ENCODE measurements at regions not wholly inside any gene's neighbourhood (a gene's known extent, or its start where the extent isn't known, plus 50 kb on each side); places are given as distances from the start of the nearest gene placed in this dataset.
"Not testable (repeated sequence)": the region's sequence is repeated elsewhere in the genome, so short reads cannot be mapped to it uniquely, and the experiment has no call there.

GRCh38 chr17:20877384-20877783 is 165.4 kb downstream of the USP22 start:
- not testable (repeated sequence) for FAIRE-seq; DNase-seq (ENCODE audit: insufficient read length, low spot score)

- FAIRE-seq: no peak
- no peak for DNase-seq (ENCODE audit: insufficient read length, low spot score)
These were observed 152.5 kb downstream of the USP22 start for GRCh38 chr17:20890338-20890737.

GRCh38 chr17:20895426-20895825 is 147.4 kb downstream of the USP22 start:
- FAIRE-seq; DNase-seq (ENCODE audit: insufficient read length, low spot score): not testable (repeated sequence)

GRCh38 chr17:20896153-20896649 is 146.6 kb downstream of the USP22 start:
- FAIRE-seq: no peak

GRCh38 chr17:20898726-20899125 is 144.1 kb downstream of the USP22 start:
- not testable (repeated sequence) for FAIRE-seq; DNase-seq (ENCODE audit: insufficient read length, low spot score)

More at GRCh38 chr17:20896153-20896649, 146.6 kb downstream of the USP22 start:
- peak; percentile 78 for DNase-seq (ENCODE audit: insufficient read length, low spot score)

GRCh38 chr17:20902496-20902895 is 140.3 kb downstream of the USP22 start:
- not testable (repeated sequence) for DNase-seq (ENCODE audit: insufficient read length, low spot score); FAIRE-seq

- FAIRE-seq; DNase-seq (ENCODE audit: insufficient read length, low spot score): not testable (repeated sequence)
These were observed 139.3 kb downstream of the USP22 start for GRCh38 chr17:20903549-20903948.

- peak; percentile 51 for DNase-seq (ENCODE audit: insufficient read length, low spot score)
- no peak for FAIRE-seq
These were observed 134.2 kb downstream of the USP22 start for GRCh38 chr17:20908313-20909267.

- DNase-seq (ENCODE audit: insufficient read length, low spot score) (no peak), FAIRE-seq (no peak)
These were observed 128.2 kb downstream of the USP22 start for GRCh38 chr17:20914658-20915057.

GRCh38 chr17:20916383-20916782 is 126.4 kb downstream of the USP22 start:
- FAIRE-seq: no peak
- DNase-seq (ENCODE audit: insufficient read length, low spot score): no peak

GRCh38 chr17:20917610-20918306 is 125.1 kb downstream of the USP22 start:
- not testable (repeated sequence) for DNase-seq (ENCODE audit: insufficient read length, low spot score); FAIRE-seq

- FAIRE-seq (no peak), DNase-seq (ENCODE audit: insufficient read length, low spot score) (no peak)
These were observed 122.6 kb downstream of the USP22 start for GRCh38 chr17:20920095-20920814.

GRCh38 chr17:20920815-20921199 is 122.0 kb downstream of the USP22 start:
- FAIRE-seq (no peak), DNase-seq (ENCODE audit: insufficient read length, low spot score) (no peak)

GRCh38 chr17:20922128-20922670 is 120.6 kb downstream of the USP22 start:
- FAIRE-seq (no peak), DNase-seq (ENCODE audit: insufficient read length, low spot score) (no peak)

GRCh38 chr17:20924306-20924705 is 118.5 kb downstream of the USP22 start:
- FAIRE-seq (no peak), DNase-seq (ENCODE audit: insufficient read length, low spot score) (no peak)

GRCh38 chr17:20925091-20925490 is 117.7 kb downstream of the USP22 start:
- DNase-seq (ENCODE audit: insufficient read length, low spot score): no peak
- FAIRE-seq: no peak

- FAIRE-seq (no peak), DNase-seq (ENCODE audit: insufficient read length, low spot score) (no peak)
These were observed 116.9 kb downstream of the USP22 start for GRCh38 chr17:20925954-20926353.

- FAIRE-seq (peak; percentile 64), DNase-seq (ENCODE audit: insufficient read length, low spot score) (no peak)
These were observed 116.3 kb downstream of the USP22 start for GRCh38 chr17:20926532-20926931.

GRCh38 chr17:20927308-20927977 is 115.4 kb downstream of the USP22 start:
- FAIRE-seq (no peak), DNase-seq (ENCODE audit: insufficient read length, low spot score) (no peak)

GRCh38 chr17:20929334-20929733 is 113.5 kb downstream of the USP22 start:
- DNase-seq (ENCODE audit: insufficient read length, low spot score) (no peak), FAIRE-seq (peak; percentile 44)
